Upper lobe of left lung (tissue), 6 donors: ENCODE measurements at regions not wholly inside any gene's neighbourhood (a gene's known extent, or its start where the extent isn't known, plus 50 kb on each side); places are given as distances from the start of the nearest gene placed in this dataset.

ENCODE experiments used
- ATAC-seq, 2 donors: fragments of 200-7000 bp; cut with Tn5 transposase; one replicate each; pipeline ENCODE4 v1.9.1; 2022; ENCODE audit warnings: mild to moderate bottlenecking in 2 of 2, moderate library complexity in 2 of 2; ENCODE audit not compliant: low FRiP score in 2 of 2
- DNase-seq, 2 donors: peaks; one replicate each; pipeline ENCODE4 v3.0.0-alpha.2; 2019 to 2020
- H3K27ac ChIP-seq, 4 donors: fragments of 200-600 bp; sonication (generic); one replicate each; pipeline ENCODE4 v1.5.1; 2016 to 2019
- H3K27me3 ChIP-seq, 4 donors: fragments of 200-600 bp; sonication (generic); one replicate each; pipeline ENCODE4 v1.5.1; 2017 to 2019
- H3K36me3 ChIP-seq, 4 donors: fragments of 200-600 bp; sonication (generic); one replicate each; pipeline ENCODE4 v1.5.1; 2016 to 2019
- H3K4me1 ChIP-seq, 4 donors: fragments of 200-600 bp; sonication (generic); one replicate each; pipeline ENCODE4 v1.5.1; 2018 to 2019
- H3K4me3 ChIP-seq, 4 donors: fragments of 200-600 bp; sonication (generic); one replicate each; pipeline ENCODE4 v1.5.1; 2017 to 2019; ENCODE audit warnings: mild to moderate bottlenecking in 2 of 4, moderate library complexity in 1 of 4
- H3K9me3 ChIP-seq, 4 donors: fragments of 200-600 bp; sonication (generic); one replicate each; pipeline ENCODE4 v1.5.1; 2018 to 2019
- EP300 ChIP-seq, 4 donors: sonication (generic); formaldehyde crosslinking; IDR thresholded peaks; one replicate each; pipeline ENCODE4 v1.5.1; 2017; ENCODE audit warnings: antibody characterized with exemption in 4 of 4, control low read depth in 2 of 4
- POLR2A ChIP-seq, 4 donors: fragments of 450-650 bp; IDR thresholded peaks; one replicate each; pipeline ENCODE4 v1.5.1; 2016 to 2017; ENCODE audit warnings: antibody characterized with exemption in 4 of 4, mild to moderate bottlenecking in 2 of 4
- POLR2AphosphoS5 ChIP-seq, 2 donors: sonication (generic); formaldehyde crosslinking; IDR thresholded peaks; one replicate each; pipeline ENCODE4 v1.5.1; 2017; ENCODE audit warnings: antibody characterized with exemption in 2 of 2
- WGBS, 2 donors: methylation state at CpG; one replicate each; pipeline ENCODE4 v1.1.5; 2017 to 2018; 5-methylcytosine and 5-hydroxymethylcytosine counted together
- TF ChIP-seq, protein P1 (sequence below), 6 experiments: fragments of 450-650 bp in 4 of 6; fragments of 200-600 bp in 2 of 6; sonication (generic) in 2 of 6; IDR thresholded peaks; one replicate each; pipeline ENCODE4 v1.5.1; 2016 to 2019; ENCODE audit warnings: antibody characterized with exemption in 6 of 6
- donor health status: DM: no; HTN: no; CAD: no; lungs with moderate emphysema.
- donor health status: DM: no; HTN: yes; CAD: no; lungs with severe emphysema.

DNA sequence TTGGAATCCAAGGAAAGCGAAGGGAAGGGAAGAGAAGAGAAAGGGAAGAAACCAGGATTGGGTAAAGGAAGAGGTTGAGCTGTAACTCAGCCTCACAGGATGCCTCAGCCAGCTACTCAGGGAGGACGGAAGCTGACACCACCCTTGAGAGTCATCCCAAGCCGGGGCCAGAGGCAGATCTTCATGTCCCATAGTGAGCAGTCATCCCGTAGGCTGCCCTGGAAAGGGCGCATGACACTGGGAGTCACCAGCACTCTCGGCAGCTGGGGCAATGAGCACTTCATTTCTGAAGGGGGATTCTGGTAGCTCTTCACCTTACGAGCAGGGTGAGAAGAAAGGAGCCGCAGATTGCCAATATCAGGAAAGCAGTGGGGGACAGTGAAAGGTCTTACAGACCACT is 60.1 kb upstream of the PCSK6 start:
- H3K9me3 ChIP-seq = no peaks in the 10 kb centered on the region

DNA sequence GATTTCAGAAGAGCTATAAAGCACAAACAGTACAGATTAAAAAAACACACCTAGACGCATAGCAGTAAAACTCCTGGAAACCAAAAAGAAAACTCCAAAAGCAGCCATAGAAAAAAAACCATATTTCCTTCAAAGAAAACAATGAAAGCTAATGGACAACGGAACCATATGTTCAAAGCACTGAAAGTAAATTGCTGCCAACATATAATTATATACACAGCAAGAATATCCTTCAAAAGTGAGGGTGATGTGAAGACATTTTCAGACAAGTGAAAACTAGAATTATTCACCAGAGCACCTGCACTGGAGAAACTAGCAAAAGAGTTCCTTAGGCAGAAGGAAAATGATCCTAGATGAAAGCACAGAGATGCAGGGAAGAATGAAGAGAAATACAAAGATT is 58.2 kb upstream of the PCSK6 start:
- DNase-seq (no peak), ATAC-seq (no peak)
- no peaks in the 10 kb centered on the region for H3K9me3 ChIP-seq
- no peaks in the 10 kb centered on the region for H3K36me3 ChIP-seq
- H3K27ac ChIP-seq = no peak overlapping the region
- WGBS, 2 donors = 80 to 91% methylated on average over 2 of the region's 2 CpGs
- TF ChIP-seq POLR2AphosphoS5 (IDR thresholded peaks at IDR 0.05) = no peak
- TF ChIP-seq, protein P1, sequence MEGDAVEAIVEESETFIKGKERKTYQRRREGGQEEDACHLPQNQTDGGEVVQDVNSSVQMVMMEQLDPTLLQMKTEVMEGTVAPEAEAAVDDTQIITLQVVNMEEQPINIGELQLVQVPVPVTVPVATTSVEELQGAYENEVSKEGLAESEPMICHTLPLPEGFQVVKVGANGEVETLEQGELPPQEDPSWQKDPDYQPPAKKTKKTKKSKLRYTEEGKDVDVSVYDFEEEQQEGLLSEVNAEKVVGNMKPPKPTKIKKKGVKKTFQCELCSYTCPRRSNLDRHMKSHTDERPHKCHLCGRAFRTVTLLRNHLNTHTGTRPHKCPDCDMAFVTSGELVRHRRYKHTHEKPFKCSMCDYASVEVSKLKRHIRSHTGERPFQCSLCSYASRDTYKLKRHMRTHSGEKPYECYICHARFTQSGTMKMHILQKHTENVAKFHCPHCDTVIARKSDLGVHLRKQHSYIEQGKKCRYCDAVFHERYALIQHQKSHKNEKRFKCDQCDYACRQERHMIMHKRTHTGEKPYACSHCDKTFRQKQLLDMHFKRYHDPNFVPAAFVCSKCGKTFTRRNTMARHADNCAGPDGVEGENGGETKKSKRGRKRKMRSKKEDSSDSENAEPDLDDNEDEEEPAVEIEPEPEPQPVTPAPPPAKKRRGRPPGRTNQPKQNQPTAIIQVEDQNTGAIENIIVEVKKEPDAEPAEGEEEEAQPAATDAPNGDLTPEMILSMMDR (IDR thresholded peaks at IDR 0.05) = no peak
- TF ChIP-seq POLR2A (IDR thresholded peaks at IDR 0.05) = no peak
- no peak for TF ChIP-seq EP300 (IDR thresholded peaks at IDR 0.05)
- H3K27me3 ChIP-seq = no peaks in the 10 kb centered on the region
- no peaks in the 10 kb centered on the region for H3K4me1 ChIP-seq
- no peak overlapping the region for H3K4me3 ChIP-seq

More for the DNA sequence above, 60.1 kb upstream of the PCSK6 start:
- 73 to 74% methylated on average over 8 of the region's 8 CpGs for WGBS, 2 donors
- H3K4me3 ChIP-seq = no peak overlapping the region
- no peak for DNase-seq
- H3K27ac ChIP-seq = no peak overlapping the region
- H3K4me1 ChIP-seq = no peaks in the 10 kb centered on the region
- no peaks in the 10 kb centered on the region for H3K27me3 ChIP-seq
- TF ChIP-seq, protein P1 (IDR thresholded peaks at IDR 0.05) = no peak
- TF ChIP-seq EP300 (IDR thresholded peaks at IDR 0.05) (no peak), POLR2A (IDR thresholded peaks at IDR 0.05) (no peak), POLR2AphosphoS5 (IDR thresholded peaks at IDR 0.05) (no peak)
- no peaks in the 10 kb centered on the region for H3K36me3 ChIP-seq
- ATAC-seq = no peak

DNA sequence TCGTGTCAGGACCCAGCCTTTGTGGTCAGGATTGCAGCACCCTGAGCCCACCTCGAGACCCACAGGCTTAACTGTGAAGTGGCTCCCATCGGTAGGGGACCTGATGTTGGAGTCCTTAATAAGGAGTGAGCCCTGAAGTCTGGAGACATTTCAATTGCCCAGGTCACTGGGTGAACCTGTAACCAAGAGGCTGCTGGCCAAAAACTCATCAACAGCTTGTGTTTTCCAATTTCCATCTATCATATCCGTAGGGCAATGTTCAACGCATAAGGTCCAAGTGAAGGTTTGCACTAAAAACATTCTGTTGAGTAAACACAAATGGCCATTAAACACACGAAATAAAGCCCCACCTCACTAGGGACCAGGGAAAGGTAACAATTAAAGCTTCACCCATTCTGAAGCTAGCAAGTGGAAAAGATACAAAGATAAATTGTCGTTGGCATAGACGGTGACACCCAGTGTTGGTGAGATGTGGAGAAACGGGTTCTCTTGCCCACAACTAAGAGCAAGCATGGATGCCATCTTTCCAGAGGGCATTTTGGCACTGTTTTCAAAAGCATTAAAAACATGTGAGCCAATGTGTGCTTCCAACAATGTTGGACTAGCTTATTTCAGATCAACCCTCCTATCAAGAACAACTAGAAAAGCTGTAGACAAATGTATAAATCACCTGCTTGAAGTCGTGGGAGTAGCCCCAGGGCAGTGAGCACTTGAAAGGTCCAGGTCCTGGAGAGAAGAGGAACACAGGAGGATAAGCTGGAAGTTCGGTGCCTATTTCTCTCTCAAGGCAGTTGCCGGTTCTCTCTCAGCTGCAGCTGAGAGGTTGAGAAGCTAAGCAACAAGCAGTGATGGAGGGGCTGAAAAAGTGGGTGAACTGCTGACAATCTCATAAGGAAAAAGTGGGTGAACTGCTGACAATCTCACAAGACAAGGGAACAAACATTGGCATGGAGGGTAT is 56.3 kb upstream of the PCSK6 start:
- Histone ChIP-seq H3K27ac (no peak overlapping the region), H3K27me3 (no peaks in the 10 kb centered on the region), H3K36me3 (no peaks in the 10 kb centered on the region), H3K4me3 (no peak overlapping the region), H3K4me1 (no peaks in the 10 kb centered on the region), H3K9me3 (no peaks in the 10 kb centered on the region)
- TF ChIP-seq POLR2A (IDR thresholded peaks at IDR 0.05) (no peak), EP300 (IDR thresholded peaks at IDR 0.05) (no peak), POLR2AphosphoS5 (IDR thresholded peaks at IDR 0.05) (no peak)
- TF ChIP-seq, protein P1 (IDR thresholded peaks at IDR 0.05) = no peak
- WGBS, 2 donors = 67 to 76% methylated on average over 12 of the region's 12 CpGs
- no peak for DNase-seq
- no peak for ATAC-seq

DNA sequence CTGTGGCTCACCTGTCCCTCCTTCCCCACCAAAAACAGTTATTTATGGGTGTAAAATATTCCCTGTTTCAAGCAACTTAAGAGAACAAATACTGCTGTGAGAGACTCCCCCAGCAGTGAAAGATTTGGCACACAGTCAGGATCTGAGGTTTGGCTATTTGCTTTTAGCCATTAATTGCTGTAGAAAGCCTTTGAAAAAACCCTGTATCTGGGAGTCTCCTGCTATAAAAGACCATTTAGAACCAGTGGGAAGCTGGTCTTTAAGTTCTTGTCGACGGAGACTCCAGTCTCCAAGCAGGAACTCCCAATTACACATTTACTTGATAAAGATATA is 55.1 kb upstream of the PCSK6 start:
- WGBS, 2 donors = 67 to 73% methylated on average over 2 of the region's 2 CpGs
- H3K4me3 ChIP-seq = no peak overlapping the region
- H3K36me3 ChIP-seq = no peaks in the 10 kb centered on the region
- ATAC-seq = no peak
- no peak for DNase-seq
- H3K9me3 ChIP-seq = no peaks in the 10 kb centered on the region
- TF ChIP-seq POLR2A (IDR thresholded peaks at IDR 0.05) = no peak
- no peak for TF ChIP-seq POLR2AphosphoS5 (IDR thresholded peaks at IDR 0.05)
- TF ChIP-seq, protein P1 (IDR thresholded peaks at IDR 0.05) = no peak
- TF ChIP-seq EP300 (IDR thresholded peaks at IDR 0.05) = no peak
- no peaks in the 10 kb centered on the region for H3K4me1 ChIP-seq
- no peaks in the 10 kb centered on the region for H3K27me3 ChIP-seq
- no peak overlapping the region for H3K27ac ChIP-seq
